Effector memory CD8-positive, alpha-beta T cell (primary cell): ENCODE measurements at regions not wholly inside any gene's neighbourhood (a gene's known extent, or its start where the extent isn't known, plus 50 kb on each side); places are given as distances from the start of the nearest gene placed in this dataset.
"Not testable (repeated sequence)": the region's sequence is repeated elsewhere in the genome, so short reads cannot be mapped to it uniquely, and the experiment has no call there.

ENCODE experiments used
- ATAC-seq: fragments of 150-1000 bp; cut with Tn5 transposase; replicated peaks from 2 replicates; pipeline ENCODE4 v1.10.0; 2021; ENCODE audit warnings: mild to moderate bottlenecking, moderate library complexity
- DNase-seq, 3 experiments: peaks; one replicate each; pipeline ENCODE4 v3.0.0; 2021
- H3K27ac Mint-ChIP-seq, 2 donors: one replicate each; pipeline ENCODE4 v1.8.0; 2022; ENCODE audit warnings: mild to moderate bottlenecking in 2 of 2, mixed read lengths in 2 of 2, moderate library complexity in 2 of 2
- H3K27me3 Mint-ChIP-seq, 2 donors: one replicate each; pipeline ENCODE4 v1.8.0; 2022; ENCODE audit warnings: mixed read lengths in 2 of 2
- H3K36me3 Mint-ChIP-seq: one replicate; pipeline ENCODE4 v1.8.0; 2022; ENCODE audit warnings: mild to moderate bottlenecking, moderate library complexity, mixed read lengths; ENCODE audit not compliant: insufficient read depth
- H3K4me1 Mint-ChIP-seq, 2 donors: one replicate each; pipeline ENCODE4 v1.8.0; 2022; ENCODE audit warnings: low read depth in 2 of 2, mixed read lengths in 2 of 2
- H3K4me3 Mint-ChIP-seq, 2 donors: one replicate each; pipeline ENCODE4 v1.8.0; 2022; ENCODE audit warnings: mild to moderate bottlenecking in 2 of 2, mixed read lengths in 2 of 2, moderate library complexity in 2 of 2
- H3K9me3 Mint-ChIP-seq, 2 donors: one replicate each; pipeline ENCODE4 v1.8.0; 2022; ENCODE audit warnings: mixed read lengths in 2 of 2

- not testable (repeated sequence) for DNase-seq, H3K4me3 Mint-ChIP-seq, H3K27ac Mint-ChIP-seq, H3K4me1 Mint-ChIP-seq, H3K9me3 Mint-ChIP-seq, H3K27me3 Mint-ChIP-seq
- ATAC-seq: peak; percentile 31
- H3K36me3 Mint-ChIP-seq: peaks cover 73% of the 10 kb centered on the region
Measured at GRCh38 chr3:195669310-195669709, 51.5 kb upstream of the MUC20 start.

- DNase-seq, H3K4me1 Mint-ChIP-seq, H3K27me3 Mint-ChIP-seq, H3K27ac Mint-ChIP-seq, H3K4me3 Mint-ChIP-seq, H3K9me3 Mint-ChIP-seq: not testable (repeated sequence)
- ATAC-seq: peak; percentile 14
- peaks cover 72% of the 10 kb centered on the region for H3K36me3 Mint-ChIP-seq
Measured at GRCh38 chr3:195668131-195668766, 52.5 kb upstream of the MUC20 start.

- H3K4me3 Mint-ChIP-seq, H3K27me3 Mint-ChIP-seq, H3K4me1 Mint-ChIP-seq, H3K27ac Mint-ChIP-seq, H3K9me3 Mint-ChIP-seq, ATAC-seq, DNase-seq: not testable (repeated sequence)
- H3K36me3 Mint-ChIP-seq: peaks cover 45% of the 10 kb centered on the region
Measured at GRCh38 chr3:195665311-195665710, 55.5 kb upstream of the MUC20 start.

- H3K36me3 Mint-ChIP-seq: peaks cover 34% of the 10 kb centered on the region
- H3K4me3 Mint-ChIP-seq, H3K4me1 Mint-ChIP-seq, ATAC-seq, H3K9me3 Mint-ChIP-seq, DNase-seq, H3K27me3 Mint-ChIP-seq, H3K27ac Mint-ChIP-seq: not testable (repeated sequence)
Measured at GRCh38 chr3:195664131-195664530, 56.6 kb upstream of the MUC20 start.

GRCh38 chr3:195659136-195659533, 61.6 kb upstream of the MUC20 start:
- not testable (repeated sequence) for H3K4me1 Mint-ChIP-seq, H3K9me3 Mint-ChIP-seq, H3K27ac Mint-ChIP-seq, DNase-seq, H3K27me3 Mint-ChIP-seq
- ATAC-seq: peak; percentile 33
- Mint-ChIP-seq H3K36me3 (peaks cover 14% of the 10 kb centered on the region), H3K4me3 (peak overlapping the region; percentile 27 to 54)

GRCh38 chr3:195658381-195659135, 62.2 kb upstream of the MUC20 start:
- peak; percentile 57 for ATAC-seq
- not testable (repeated sequence) for H3K27me3 Mint-ChIP-seq, H3K9me3 Mint-ChIP-seq, DNase-seq, H3K27ac Mint-ChIP-seq, H3K4me1 Mint-ChIP-seq, H3K36me3 Mint-ChIP-seq
- peak overlapping the region; percentile 27 to 54 for H3K4me3 Mint-ChIP-seq

GRCh38 chr3:195657475-195658372, 63.1 kb upstream of the MUC20 start:
- Mint-ChIP-seq H3K27ac (peak overlapping the region; percentile 79 to 86), H3K4me3 (peak overlapping the region; percentile 85 to 88)
- H3K9me3 Mint-ChIP-seq, H3K36me3 Mint-ChIP-seq, H3K4me1 Mint-ChIP-seq, H3K27me3 Mint-ChIP-seq: not testable (repeated sequence)
- DNase-seq (peak; percentile 84 to 91 (median 88)), ATAC-seq (peak; percentile 84)

GRCh38 chr3:195656091-195656490, 64.7 kb upstream of the MUC20 start:
- H3K9me3 Mint-ChIP-seq, H3K27me3 Mint-ChIP-seq, H3K36me3 Mint-ChIP-seq, ATAC-seq, DNase-seq, H3K27ac Mint-ChIP-seq, H3K4me1 Mint-ChIP-seq: not testable (repeated sequence)
- peak overlapping the region; percentile 85 to 88 for H3K4me3 Mint-ChIP-seq

GRCh38 chr3:195654746-195655145, 66.0 kb upstream of the MUC20 start:
- not testable (repeated sequence) for DNase-seq, H3K36me3 Mint-ChIP-seq, H3K4me3 Mint-ChIP-seq, H3K9me3 Mint-ChIP-seq, ATAC-seq, H3K4me1 Mint-ChIP-seq, H3K27me3 Mint-ChIP-seq, H3K27ac Mint-ChIP-seq

- H3K9me3 Mint-ChIP-seq, H3K27me3 Mint-ChIP-seq, H3K4me1 Mint-ChIP-seq, ATAC-seq, H3K27ac Mint-ChIP-seq, H3K36me3 Mint-ChIP-seq, H3K4me3 Mint-ChIP-seq, DNase-seq: not testable (repeated sequence)
Measured at GRCh38 chr3:195654138-195654537, 66.6 kb upstream of the MUC20 start.

- not testable (repeated sequence) for H3K36me3 Mint-ChIP-seq, DNase-seq, H3K27ac Mint-ChIP-seq, H3K4me3 Mint-ChIP-seq, H3K9me3 Mint-ChIP-seq, H3K4me1 Mint-ChIP-seq, H3K27me3 Mint-ChIP-seq, ATAC-seq
Measured at GRCh38 chr3:195653641-195654040, 67.1 kb upstream of the MUC20 start.

GRCh38 chr3:195647912-195648702, 64.4 kb upstream of the APOD start:
- H3K36me3 Mint-ChIP-seq, ATAC-seq, H3K4me3 Mint-ChIP-seq, H3K9me3 Mint-ChIP-seq, DNase-seq, H3K27me3 Mint-ChIP-seq, H3K27ac Mint-ChIP-seq: not testable (repeated sequence)
- peaks cover 7 to 12% of the 10 kb centered on the region in 2 donors for H3K4me1 Mint-ChIP-seq

GRCh38 chr3:195645872-195646271, 62.1 kb upstream of the APOD start:
- not testable (repeated sequence) for H3K36me3 Mint-ChIP-seq, DNase-seq, H3K4me3 Mint-ChIP-seq, H3K27me3 Mint-ChIP-seq, H3K27ac Mint-ChIP-seq, H3K9me3 Mint-ChIP-seq, ATAC-seq
- peaks cover 8 to 12% of the 10 kb centered on the region in 2 donors for H3K4me1 Mint-ChIP-seq
